T-helper 17 cell (primary cell): ENCODE measurements at regions not wholly inside any gene's neighbourhood (a gene's known extent, or its start where the extent isn't known, plus 50 kb on each side); places are given as distances from the start of the nearest gene placed in this dataset.
"Not testable (repeated sequence)": the region's sequence is repeated elsewhere in the genome, so short reads cannot be mapped to it uniquely, and the experiment has no call there.

Experiments used
- ATAC-seq: fragments of 150-1000 bp; cut with Tn5 transposase; 2 replicates; pipeline ENCODE4 v1.10.0; 2021; ENCODE audit warnings: mild to moderate bottlenecking, moderate library complexity
- DNase-seq, 3 donors: peaks; one replicate each; pipeline versions ENCODE4 v3.0.0 to v3.0.0-alpha.2; 2020 to 2021
- H3K9me3 ChIP-seq: one replicate; pipeline ENCODE4 v1.7.0; 2013; ENCODE audit warnings: low read length, mild to moderate bottlenecking; ENCODE audit not compliant: control insufficient read depth, poor library complexity, severe bottlenecking
- H3K27ac Mint-ChIP-seq: one replicate; pipeline ENCODE4 v1.8.0; 2022; ENCODE audit warnings: mild to moderate bottlenecking, moderate library complexity, mixed read lengths
- H3K27me3 Mint-ChIP-seq: one replicate; pipeline ENCODE4 v1.8.0; 2022; ENCODE audit warnings: mixed read lengths
- H3K36me3 Mint-ChIP-seq: one replicate; pipeline ENCODE4 v1.8.0; 2022; ENCODE audit warnings: low read depth, mixed read lengths
- H3K4me1 Mint-ChIP-seq: one replicate; pipeline ENCODE4 v1.8.0; 2022; ENCODE audit warnings: mild to moderate bottlenecking, mixed read lengths
- H3K4me3 Mint-ChIP-seq: one replicate; pipeline ENCODE4 v1.8.0; 2022; ENCODE audit warnings: mild to moderate bottlenecking, moderate library complexity, mixed read lengths

- Mint-ChIP-seq H3K36me3 (no peaks in the 10 kb centered on the region), H3K4me1 (no peaks in the 10 kb centered on the region), H3K27ac (no peak overlapping the region), H3K27me3 (no peaks in the 10 kb centered on the region), H3K4me3 (no peak overlapping the region)
- no peak for ATAC-seq
- H3K9me3 ChIP-seq, result no peaks in the 10 kb centered on the region
- DNase-seq, result no peak
These were observed 148.2 kb upstream of the FAT1 start for GRCh38 chr4:186871856-186872255.

GRCh38 chr4:186873095-186873494 is 149.4 kb upstream of the FAT1 start:
- H3K4me3 Mint-ChIP-seq, DNase-seq, H3K4me1 Mint-ChIP-seq, ATAC-seq, H3K9me3 ChIP-seq, H3K36me3 Mint-ChIP-seq, H3K27me3 Mint-ChIP-seq, H3K27ac Mint-ChIP-seq: not testable (repeated sequence)

- DNase-seq, result no peak
- Mint-ChIP-seq H3K36me3 (no peaks in the 10 kb centered on the region), H3K27me3 (no peaks in the 10 kb centered on the region), H3K27ac (no peak overlapping the region), H3K4me1 (no peaks in the 10 kb centered on the region), H3K4me3 (no peak overlapping the region)
- ATAC-seq, result no peak
- no peaks in the 10 kb centered on the region for H3K9me3 ChIP-seq
These were observed 151.8 kb upstream of the FAT1 start for GRCh38 chr4:186875476-186875875.

GRCh38 chr4:186876961-186877626 is 153.4 kb upstream of the FAT1 start:
- no peak for DNase-seq

GRCh38 chr4:186878203-186878776 is 154.6 kb upstream of the FAT1 start:
- H3K9me3 ChIP-seq, result no peaks in the 10 kb centered on the region
- Mint-ChIP-seq H3K4me3 (no peak overlapping the region), H3K27me3 (no peaks in the 10 kb centered on the region), H3K4me1 (no peaks in the 10 kb centered on the region), H3K36me3 (no peaks in the 10 kb centered on the region), H3K27ac (no peak overlapping the region)
- no peak for ATAC-seq
- no peak for DNase-seq

More at GRCh38 chr4:186876961-186877626, 153.4 kb upstream of the FAT1 start:
- Mint-ChIP-seq H3K4me1 (no peaks in the 10 kb centered on the region), H3K4me3 (no peak overlapping the region), H3K36me3 (no peaks in the 10 kb centered on the region), H3K27ac (no peak overlapping the region), H3K27me3 (no peaks in the 10 kb centered on the region)
- no peaks in the 10 kb centered on the region for H3K9me3 ChIP-seq
- no peak for ATAC-seq

GRCh38 chr4:186881521-186882220 is 158.0 kb upstream of the FAT1 start:
- H3K36me3 Mint-ChIP-seq, result no peaks in the 10 kb centered on the region
- H3K4me1 Mint-ChIP-seq, result no peaks in the 10 kb centered on the region
- H3K27ac Mint-ChIP-seq, result no peak overlapping the region
- no peaks in the 10 kb centered on the region for H3K9me3 ChIP-seq
- ATAC-seq, result no peak
- H3K27me3 Mint-ChIP-seq, result no peaks in the 10 kb centered on the region
- H3K4me3 Mint-ChIP-seq, result no peak overlapping the region
- DNase-seq, result no peak

GRCh38 chr4:186882293-186882692 is 158.6 kb upstream of the FAT1 start:
- no peaks in the 10 kb centered on the region for H3K27me3 Mint-ChIP-seq
- no peak overlapping the region for H3K4me3 Mint-ChIP-seq
- H3K9me3 ChIP-seq, result no peaks in the 10 kb centered on the region
- ATAC-seq (no peak), DNase-seq (no peak)
- no peaks in the 10 kb centered on the region for H3K4me1 Mint-ChIP-seq
- H3K27ac Mint-ChIP-seq, result no peak overlapping the region
- no peaks in the 10 kb centered on the region for H3K36me3 Mint-ChIP-seq

- H3K36me3 Mint-ChIP-seq, result no peaks in the 10 kb centered on the region
- no peaks in the 10 kb centered on the region for H3K9me3 ChIP-seq
- no peak overlapping the region for H3K27ac Mint-ChIP-seq
- no peak overlapping the region for H3K4me3 Mint-ChIP-seq
- no peak for ATAC-seq
- no peaks in the 10 kb centered on the region for H3K27me3 Mint-ChIP-seq
- DNase-seq, result no peak
- no peaks in the 10 kb centered on the region for H3K4me1 Mint-ChIP-seq
These were observed 161.6 kb upstream of the FAT1 start for GRCh38 chr4:186885289-186885688.

- Mint-ChIP-seq H3K27ac (no peak overlapping the region), H3K4me1 (no peaks in the 10 kb centered on the region), H3K27me3 (no peaks in the 10 kb centered on the region), H3K4me3 (no peak overlapping the region), H3K36me3 (no peaks in the 10 kb centered on the region)
- ATAC-seq, result no peak
- DNase-seq, result no peak
- H3K9me3 ChIP-seq, result no peaks in the 10 kb centered on the region
These were observed 163.1 kb upstream of the FAT1 start for GRCh38 chr4:186886759-186887158.

- H3K27me3 Mint-ChIP-seq, result no peaks in the 10 kb centered on the region
- no peaks in the 10 kb centered on the region for H3K36me3 Mint-ChIP-seq
- no peaks in the 10 kb centered on the region for H3K4me1 Mint-ChIP-seq
- ATAC-seq, result no peak
- no peak overlapping the region for H3K27ac Mint-ChIP-seq
- H3K9me3 ChIP-seq, result no peaks in the 10 kb centered on the region
- no peak overlapping the region for H3K4me3 Mint-ChIP-seq
- no peak for DNase-seq
These were observed 163.6 kb upstream of the FAT1 start for GRCh38 chr4:186887291-186887700.

- H3K27ac Mint-ChIP-seq, result no peak overlapping the region
- H3K4me3 Mint-ChIP-seq, result no peak overlapping the region
- ATAC-seq, result no peak
- no peaks in the 10 kb centered on the region for H3K9me3 ChIP-seq
- DNase-seq, result no peak
- no peaks in the 10 kb centered on the region for H3K4me1 Mint-ChIP-seq
- no peaks in the 10 kb centered on the region for H3K36me3 Mint-ChIP-seq
- no peaks in the 10 kb centered on the region for H3K27me3 Mint-ChIP-seq
These were observed 164.1 kb upstream of the FAT1 start for GRCh38 chr4:186887752-186888151.

GRCh38 chr4:186889876-186890643 is 166.4 kb upstream of the FAT1 start:
- no peaks in the 10 kb centered on the region for H3K9me3 ChIP-seq
- Mint-ChIP-seq H3K36me3 (no peaks in the 10 kb centered on the region), H3K4me1 (no peaks in the 10 kb centered on the region), H3K27me3 (no peaks in the 10 kb centered on the region), H3K27ac (no peak overlapping the region), H3K4me3 (no peak overlapping the region)
- DNase-seq, result no peak
- ATAC-seq, result no peak

GRCh38 chr4:186891859-186892486 is 168.3 kb upstream of the FAT1 start:
- Mint-ChIP-seq H3K36me3 (no peaks in the 10 kb centered on the region), H3K4me1 (no peaks in the 10 kb centered on the region), H3K4me3 (no peak overlapping the region), H3K27me3 (no peaks in the 10 kb centered on the region), H3K27ac (no peak overlapping the region)
- DNase-seq (no peak), ATAC-seq (no peak)
- H3K9me3 ChIP-seq, result no peaks in the 10 kb centered on the region
